ENCODE measurements at regions not wholly inside any gene's neighbourhood (a gene's known extent, or its start where the extent isn't known, plus 50 kb on each side); places are given as distances from the start of the nearest gene placed in this dataset.

DNA sequence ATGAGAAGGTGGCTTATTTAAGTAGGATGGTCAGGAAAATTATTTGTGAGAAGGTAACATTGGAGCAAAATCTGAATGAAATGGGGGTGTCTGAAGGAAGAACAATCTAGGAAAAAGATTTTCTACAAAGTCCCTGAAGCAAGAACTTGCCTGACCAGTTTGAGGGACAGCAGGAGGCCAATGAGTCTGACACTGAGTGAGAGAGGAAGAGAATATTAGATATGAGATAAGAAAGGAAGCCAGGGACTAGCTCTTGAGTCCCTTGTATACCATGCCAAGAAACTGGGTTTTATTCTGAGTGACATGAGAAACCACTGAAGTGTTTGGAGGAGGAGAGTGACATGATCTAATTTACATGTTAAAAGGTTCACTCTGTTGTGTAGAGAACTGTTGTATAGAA is 1478.9 kb downstream of the RPA4 start:
- H3K4me3 ChIP-seq (ENCODE audit: control insufficient read depth, low read depth, low read length), result no peak overlapping the region
- no peak for DNase-seq (ENCODE audit: low read depth)
- TF ChIP-seq, protein P1, sequence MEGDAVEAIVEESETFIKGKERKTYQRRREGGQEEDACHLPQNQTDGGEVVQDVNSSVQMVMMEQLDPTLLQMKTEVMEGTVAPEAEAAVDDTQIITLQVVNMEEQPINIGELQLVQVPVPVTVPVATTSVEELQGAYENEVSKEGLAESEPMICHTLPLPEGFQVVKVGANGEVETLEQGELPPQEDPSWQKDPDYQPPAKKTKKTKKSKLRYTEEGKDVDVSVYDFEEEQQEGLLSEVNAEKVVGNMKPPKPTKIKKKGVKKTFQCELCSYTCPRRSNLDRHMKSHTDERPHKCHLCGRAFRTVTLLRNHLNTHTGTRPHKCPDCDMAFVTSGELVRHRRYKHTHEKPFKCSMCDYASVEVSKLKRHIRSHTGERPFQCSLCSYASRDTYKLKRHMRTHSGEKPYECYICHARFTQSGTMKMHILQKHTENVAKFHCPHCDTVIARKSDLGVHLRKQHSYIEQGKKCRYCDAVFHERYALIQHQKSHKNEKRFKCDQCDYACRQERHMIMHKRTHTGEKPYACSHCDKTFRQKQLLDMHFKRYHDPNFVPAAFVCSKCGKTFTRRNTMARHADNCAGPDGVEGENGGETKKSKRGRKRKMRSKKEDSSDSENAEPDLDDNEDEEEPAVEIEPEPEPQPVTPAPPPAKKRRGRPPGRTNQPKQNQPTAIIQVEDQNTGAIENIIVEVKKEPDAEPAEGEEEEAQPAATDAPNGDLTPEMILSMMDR (conservative IDR thresholded peaks at IDR 0.05; ENCODE audit: control insufficient read depth, insufficient read depth, low read depth, low read length), result no peak

- no peak for DNase-seq (ENCODE audit: low read depth)
- TF ChIP-seq, protein P1 (conservative IDR thresholded peaks at IDR 0.05; ENCODE audit: control insufficient read depth, insufficient read depth, low read depth, low read length), result no peak
- H3K4me3 ChIP-seq (ENCODE audit: control insufficient read depth, low read depth, low read length), result no peak overlapping the region
These were observed 1488.3 kb downstream of the RPA4 start for GRCh38 chrX:98371994-98372393.

GRCh38 chrX:98379134-98379533 is 1495.4 kb downstream of the RPA4 start:
- TF ChIP-seq, protein P1 (conservative IDR thresholded peaks at IDR 0.05; ENCODE audit: control insufficient read depth, insufficient read depth, low read depth, low read length), result no peak
- H3K4me3 ChIP-seq (ENCODE audit: control insufficient read depth, low read depth, low read length), result no peak overlapping the region
- DNase-seq (ENCODE audit: low read depth), result no peak

- no peak for DNase-seq (ENCODE audit: low read depth)
- TF ChIP-seq, protein P1 (conservative IDR thresholded peaks at IDR 0.05; ENCODE audit: control insufficient read depth, insufficient read depth, low read depth, low read length), result no peak
- H3K4me3 ChIP-seq (ENCODE audit: control insufficient read depth, low read depth, low read length), result no peak overlapping the region
These were observed 1496.4 kb downstream of the RPA4 start for GRCh38 chrX:98380106-98380505.

DNA sequence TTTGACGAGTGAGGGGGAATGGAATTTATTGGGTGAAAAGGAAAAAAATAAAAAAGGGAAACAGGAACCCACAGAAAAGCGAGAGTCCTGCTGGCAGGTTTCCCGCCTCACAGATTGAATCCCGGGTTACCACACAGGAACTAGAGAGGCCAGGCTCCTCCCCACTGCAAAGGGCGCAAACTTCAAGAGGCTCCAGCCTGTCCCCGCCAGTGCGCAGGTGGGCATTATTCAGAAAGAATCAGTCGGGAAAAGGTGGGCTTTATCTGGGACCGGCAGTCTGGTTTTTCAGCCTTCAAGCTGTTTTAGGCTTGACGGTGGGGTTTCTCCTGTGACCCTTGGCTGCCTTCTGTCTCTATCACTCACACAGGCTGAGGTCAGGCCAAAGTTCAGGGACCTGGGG is 1496.8 kb downstream of the RPA4 start:
- DNase-seq (ENCODE audit: low read depth), result no peak
- TF ChIP-seq, protein P1 (conservative IDR thresholded peaks at IDR 0.05; ENCODE audit: control insufficient read depth, insufficient read depth, low read depth, low read length), result no peak
- no peak overlapping the region for H3K4me3 ChIP-seq (ENCODE audit: control insufficient read depth, low read depth, low read length)

GRCh38 chrX:98398542-98398941 is 1514.8 kb downstream of the RPA4 start:
- no peak for DNase-seq (ENCODE audit: low read depth)
- H3K4me3 ChIP-seq (ENCODE audit: control insufficient read depth, low read depth, low read length), result no peak overlapping the region
- TF ChIP-seq, protein P1 (conservative IDR thresholded peaks at IDR 0.05; ENCODE audit: control insufficient read depth, insufficient read depth, low read depth, low read length), result no peak

DNA sequence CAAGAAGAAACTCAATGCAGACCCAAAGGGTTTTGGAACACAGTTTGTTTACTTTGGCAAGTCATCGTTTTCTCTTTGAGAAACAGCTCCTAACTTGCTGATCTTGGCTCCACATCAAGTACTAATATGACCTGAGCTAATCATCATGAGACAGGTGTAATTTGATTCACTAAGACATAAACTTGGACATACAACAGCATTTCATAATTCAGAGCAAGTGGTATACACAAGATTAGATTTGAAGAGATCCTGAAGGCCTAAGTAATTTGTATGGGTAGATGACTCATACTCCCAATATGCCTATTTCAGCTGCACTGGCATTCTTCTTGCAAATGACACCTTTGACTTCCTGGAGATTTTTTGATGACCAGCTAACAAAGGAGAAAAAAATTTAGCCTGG is 1521.7 kb downstream of the RPA4 start:
- H3K4me3 ChIP-seq (ENCODE audit: control insufficient read depth, low read depth, low read length), result no peak overlapping the region
- no peak for DNase-seq (ENCODE audit: low read depth)
- TF ChIP-seq, protein P1 (conservative IDR thresholded peaks at IDR 0.05; ENCODE audit: control insufficient read depth, insufficient read depth, low read depth, low read length), result no peak
